H9 (cell line): ENCODE measurements at regions not wholly inside any gene's neighbourhood (a gene's known extent, or its start where the extent isn't known, plus 50 kb on each side); places are given as distances from the start of the nearest gene placed in this dataset.

Experiments used
- DNase-seq: peaks from one replicate; pipeline ENCODE4 v3.0.0-alpha.2; 2017
- H2AFZ ChIP-seq: one replicate; pipeline ENCODE4 v1.6.1; 2013; ENCODE audit warnings: mild to moderate bottlenecking, low read length, control low read depth, moderate library complexity
- H2AK5ac ChIP-seq: 2 replicates; pipeline ENCODE4 v1.6.1; 2013; ENCODE audit warnings: low read length, control low read depth, mixed read lengths; ENCODE audit not compliant: insufficient read length
- H2BK120ac ChIP-seq: one replicate; pipeline ENCODE4 v1.6.1; 2013; ENCODE audit warnings: low read depth, mild to moderate bottlenecking, low read length, control low read depth, inconsistent platforms; ENCODE audit not compliant: poor library complexity, severe bottlenecking
- H2BK12ac ChIP-seq: 2 replicates; pipeline ENCODE4 v1.6.1; 2013; ENCODE audit warnings: low read length, control low read depth, mixed read lengths, low read depth; ENCODE audit not compliant: insufficient read length
- H2BK15ac ChIP-seq: 2 replicates; pipeline ENCODE4 v1.6.1; 2013; ENCODE audit warnings: low read depth, low read length, control low read depth
- H2BK20ac ChIP-seq: one replicate; pipeline ENCODE4 v1.6.1; 2013; ENCODE audit warnings: low read depth, mild to moderate bottlenecking, low read length, control low read depth, inconsistent platforms; ENCODE audit not compliant: poor library complexity, severe bottlenecking
- H2BK5ac ChIP-seq: 2 replicates; pipeline ENCODE4 v1.6.1; 2013; ENCODE audit warnings: low read length, control low read depth, mixed read lengths; ENCODE audit not compliant: insufficient read length
- H3K14ac ChIP-seq: 2 replicates; pipeline ENCODE4 v1.6.1; 2013; ENCODE audit warnings: low read length, control low read depth; ENCODE audit not compliant: insufficient read depth
- H3K18ac ChIP-seq: 2 replicates; pipeline ENCODE4 v1.6.1; 2013; ENCODE audit warnings: low read depth, mild to moderate bottlenecking, mixed read lengths, low read length, control low read depth; ENCODE audit not compliant: insufficient read length
- H3K23ac ChIP-seq: 2 replicates; pipeline ENCODE4 v1.6.1; 2013; ENCODE audit warnings: low read length, control low read depth, mixed read lengths, low read depth; ENCODE audit not compliant: insufficient read length
- H3K23me2 ChIP-seq: 2 replicates; pipeline ENCODE4 v1.6.1; 2013; ENCODE audit warnings: low read depth, mild to moderate bottlenecking, mixed read lengths, low read length, control low read depth; ENCODE audit not compliant: insufficient read length, poor library complexity, severe bottlenecking
- H3K27ac ChIP-seq: 2 replicates; pipeline ENCODE4 v1.5.1; 2013; ENCODE audit warnings: low read length, control low read depth, mixed read lengths, low read depth; ENCODE audit not compliant: insufficient read length
- H3K27me3 ChIP-seq: 2 replicates; pipeline ENCODE4 v1.6.1; 2013; ENCODE audit warnings: low read length, control low read depth, inconsistent platforms; ENCODE audit not compliant: insufficient read depth
- H3K4ac ChIP-seq: 2 replicates; pipeline ENCODE4 v1.6.1; 2013; ENCODE audit warnings: low read depth, mild to moderate bottlenecking, control low read depth, inconsistent platforms, low read length, moderate library complexity
- H3K4me1 ChIP-seq: 2 replicates; pipeline ENCODE4 v1.6.1; 2013; ENCODE audit warnings: low read length, control low read depth, inconsistent platforms; ENCODE audit not compliant: insufficient read depth
- H3K4me2 ChIP-seq: 2 replicates; pipeline ENCODE4 v1.6.1; 2013; ENCODE audit warnings: low read length, control low read depth, mixed read lengths; ENCODE audit not compliant: insufficient read length, insufficient read depth
- H3K56ac ChIP-seq: 2 replicates; pipeline ENCODE4 v1.6.1; 2013; ENCODE audit warnings: low read depth, mild to moderate bottlenecking, mixed read lengths, low read length, control low read depth; ENCODE audit not compliant: insufficient read length
- H3K79me1 ChIP-seq: 2 replicates; pipeline ENCODE4 v1.6.1; 2013; ENCODE audit warnings: low read depth, mild to moderate bottlenecking, moderate library complexity, low read length, control low read depth, inconsistent platforms; ENCODE audit not compliant: insufficient read depth, poor library complexity, severe bottlenecking
- H3K79me2 ChIP-seq: 2 replicates; pipeline ENCODE4 v1.6.1; 2013; ENCODE audit warnings: low read length, control low read depth, inconsistent platforms; ENCODE audit not compliant: insufficient read depth
- H3K9ac ChIP-seq: 2 replicates; pipeline ENCODE4 v1.6.1; 2013; ENCODE audit warnings: low read length, control low read depth, mixed read lengths; ENCODE audit not compliant: insufficient read length; ENCODE audit errors: extremely low read depth
- H3K9me3 ChIP-seq: one replicate; pipeline ENCODE4 v1.6.1; 2013; ENCODE audit warnings: low read depth, low read length, inconsistent platforms; ENCODE audit not compliant: control insufficient read depth
- H3T11ph ChIP-seq: one replicate; pipeline ENCODE4 v1.6.1; 2013; ENCODE audit warnings: mild to moderate bottlenecking, low read length, control low read depth, inconsistent platforms
- H4K20me1 ChIP-seq: one replicate; pipeline ENCODE4 v1.6.1; 2013; ENCODE audit not compliant: control insufficient read depth, insufficient read length, insufficient read depth
- H4K5ac ChIP-seq: 2 replicates; pipeline ENCODE4 v1.6.1; 2013; ENCODE audit warnings: low read depth, mild to moderate bottlenecking, mixed read lengths, low read length, control low read depth; ENCODE audit not compliant: insufficient read length
- H4K8ac ChIP-seq: replicated peaks from 2 replicates; pipeline ENCODE4 v1.6.1; 2013; ENCODE audit warnings: low read length, control low read depth, mixed read lengths, low read depth; ENCODE audit not compliant: insufficient read length
- H4K91ac ChIP-seq: 2 replicates; pipeline ENCODE4 v1.6.1; 2013; ENCODE audit warnings: low read depth, mild to moderate bottlenecking, moderate library complexity, mixed read lengths, low read length, control low read depth; ENCODE audit not compliant: insufficient read length
- H3K27ac Mint-ChIP-seq, 3 experiments: 2 replicates in 2 of 3; 3 replicates in 1 of 3; pipeline ENCODE4 v1.8.0; 2020 to 2021; ENCODE audit warnings: mixed read lengths in 3 of 3, mild to moderate bottlenecking in 1 of 3, moderate library complexity in 1 of 3
- H3K27me3 Mint-ChIP-seq: 2 replicates; pipeline ENCODE4 v1.8.0; 2021; ENCODE audit warnings: low read depth, mild to moderate bottlenecking, moderate library complexity, mixed read lengths
- H3K36me3 Mint-ChIP-seq, 3 experiments: 2 replicates in 2 of 3; 3 replicates in 1 of 3; pipeline ENCODE4 v1.8.0; 2020 to 2021; ENCODE audit warnings: low read depth in 3 of 3, mixed read lengths in 3 of 3; ENCODE audit not compliant: insufficient read depth in 1 of 3
- H3K4me1 Mint-ChIP-seq, 2 experiments: 2 replicates each; pipeline ENCODE4 v1.8.0; 2020; ENCODE audit warnings: mixed read lengths in 2 of 2
- H3K4me3 Mint-ChIP-seq, 2 experiments: 2 replicates in 1 of 2; 3 replicates in 1 of 2; pipeline ENCODE4 v1.8.0; 2020 to 2021; ENCODE audit warnings: mild to moderate bottlenecking in 2 of 2, mixed read lengths in 2 of 2, moderate library complexity in 1 of 2
- H3K9me3 Mint-ChIP-seq, 2 experiments: 2 replicates in 1 of 2; 3 replicates in 1 of 2; pipeline ENCODE4 v1.8.0; 2020; ENCODE audit warnings: mild to moderate bottlenecking in 2 of 2, mixed read lengths in 2 of 2, moderate library complexity in 1 of 2
- CTCF ChIP-seq: fragments of 200-600 bp; sonication (generic); conservative IDR thresholded peaks from 3 replicates; pipeline ENCODE4 v1.8.0; 2021; ENCODE audit warnings: antibody characterized with exemption, mild to moderate bottlenecking
- WGBS: extraction: QIAGEN DNeasy Blood & Tissue Kit; methylation state at CpG from one replicate; pipeline ENCODE4 v1.1.7; 2013; ENCODE audit warnings: missing lambda C conversion rate, low lambda C conversion rate, mixed read lengths; ENCODE audit not compliant: insufficient read length; ENCODE audit errors: extremely low coverage; 5-methylcytosine and 5-hydroxymethylcytosine counted together

DNA sequence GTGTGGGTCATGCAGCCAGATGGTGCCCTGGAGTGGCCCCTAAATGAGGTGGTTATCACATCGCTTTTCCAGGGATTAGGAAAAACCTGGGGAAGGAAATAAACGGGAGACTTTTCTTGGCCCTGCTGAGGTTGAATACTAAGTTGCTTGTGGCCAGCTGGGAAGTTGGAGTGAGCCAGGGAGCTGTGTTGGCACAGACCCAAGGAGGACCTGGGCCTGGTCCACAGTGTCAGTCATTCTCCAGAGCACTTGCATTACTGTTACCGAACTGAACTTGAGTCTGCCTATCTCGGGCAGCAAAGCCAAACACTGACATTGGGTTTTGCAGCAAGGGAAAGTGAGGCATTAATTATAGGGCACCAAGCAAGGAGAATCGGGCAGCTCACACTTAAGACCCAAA lies 339.0 kb downstream of the GABRB3 start:
- H3K27me3 ChIP-seq, result no peaks in the 10 kb centered on the region
- H2BK20ac ChIP-seq, result no peak overlapping the region
- H3K4me2 ChIP-seq, result no peak overlapping the region
- H3K79me2 ChIP-seq, result no peaks in the 10 kb centered on the region
- H3K27ac ChIP-seq, result no peak overlapping the region
- H2AK5ac ChIP-seq, result no peak overlapping the region
- H3K23me2 ChIP-seq, result no peaks in the 10 kb centered on the region
- no peak overlapping the region for H2BK120ac ChIP-seq
- Mint-ChIP-seq H3K4me3 (no peak overlapping the region), H3K27me3 (no peaks in the 10 kb centered on the region; the same call in 1 of the 2 replicates), H3K36me3 (peaks cover 0 to 10% (median 5%) of the 10 kb centered on the region in 3 experiments; a peak in 2 of 7 replicates), H3K27ac (no peak overlapping the region), H3K4me1 (peaks cover 0 to 9% of the 10 kb centered on the region in 2 experiments; a peak in 3 of 4 replicates), H3K9me3 (peaks cover 7 to 8% of the 10 kb centered on the region in 2 experiments; a peak in 4 of 5 replicates)
- no peak for TF ChIP-seq CTCF
- no peaks in the 10 kb centered on the region for H4K20me1 ChIP-seq
- H3K18ac ChIP-seq, result no peak overlapping the region
- no peak overlapping the region for H2BK12ac ChIP-seq
- H3K14ac ChIP-seq, result no peak overlapping the region
- H3K4me1 ChIP-seq, result no peaks in the 10 kb centered on the region
- DNase-seq, result no peak
- H2AFZ ChIP-seq, result no peak overlapping the region
- H4K91ac ChIP-seq, result no peak overlapping the region
- no peak overlapping the region for H3K9ac ChIP-seq
- H3T11ph ChIP-seq, result no peak overlapping the region
- WGBS, result no CpG with 5 or more reads among the region's 5 CpGs
- no peaks in the 10 kb centered on the region for H3K9me3 ChIP-seq
- no peak overlapping the region for H4K5ac ChIP-seq
- H3K23ac ChIP-seq, result no peak overlapping the region
- no peak overlapping the region for H3K4ac ChIP-seq
- H2BK15ac ChIP-seq, result no peak overlapping the region
- H3K56ac ChIP-seq, result no peak overlapping the region
- no peak overlapping the region for H2BK5ac ChIP-seq
- no peak overlapping the region for H4K8ac ChIP-seq
- no peaks in the 10 kb centered on the region for H3K79me1 ChIP-seq
